HEK293 (cell line): ENCODE measurements at regions not wholly inside any gene's neighbourhood (a gene's known extent, or its start where the extent isn't known, plus 50 kb on each side); places are given as distances from the start of the nearest gene placed in this dataset.

Experiments used
- CTCF ChIP-seq: fragments of 450-650 bp; formaldehyde crosslinking; IDR thresholded peaks from 2 replicates; pipeline ENCODE4 v1.5.1; 2016; ENCODE audit warnings: missing biosample characterization, missing genetic modification characterization
- TCF7L2 ChIP-seq: IDR thresholded peaks from 2 replicates; pipeline ENCODE4 v1.6.1; 2011; ENCODE audit warnings: low read depth, mild to moderate bottlenecking, inconsistent platforms, low read length, moderate library complexity, borderline replicate concordance
- ZNF660 ChIP-seq: fragments of 450-650 bp; IDR thresholded peaks from 2 replicates; pipeline ENCODE4 v1.5.1; 2018; ENCODE audit warnings: missing biosample characterization, mild to moderate bottlenecking, missing genetic modification characterization
- ZNF776 ChIP-seq: fragments of 450-650 bp; formaldehyde crosslinking; IDR thresholded peaks from 2 replicates; pipeline ENCODE4 v1.5.0; 2017; ENCODE audit warnings: missing biosample characterization, missing genetic modification characterization, borderline replicate concordance

GRCh38 chr18:78743078-78743477 is 236.5 kb upstream of the SALL3 start:
- TF ChIP-seq ZNF776 (no peak), CTCF (tag by site-specific recombination) (no peak), ZNF660 (tag by site-specific recombination) (no peak), TCF7L2 (no peak)
